ENCODE measurements at regions not wholly inside any gene's neighbourhood (a gene's known extent, or its start where the extent isn't known, plus 50 kb on each side); places are given as distances from the start of the nearest gene placed in this dataset.

DNA sequence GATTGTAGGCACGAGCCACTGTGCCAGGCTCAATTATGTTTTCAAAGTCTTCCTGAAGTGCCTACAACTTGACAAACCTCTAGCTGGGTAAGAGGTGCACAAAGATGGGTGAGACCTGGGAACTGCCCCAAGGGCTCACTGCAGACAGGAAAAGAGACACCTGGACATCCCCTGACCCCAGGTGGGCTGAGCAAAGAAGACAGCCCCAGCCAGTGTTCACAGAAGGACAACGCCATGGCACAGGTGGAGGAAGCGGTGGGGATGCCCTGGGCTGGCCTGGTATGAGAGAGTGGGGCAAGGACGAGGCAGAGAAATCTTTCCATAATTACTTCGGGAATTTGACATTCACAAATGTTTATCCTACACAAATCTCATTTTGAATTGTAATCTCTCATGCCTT, 278.9 kb downstream of the SMOC2 start:
- intact Hi-C loops (cut with micrococcal nuclease): no loop called here
- Mint-ChIP-seq H3K36me3 (ENCODE audit: low read depth) (no peaks in the 10 kb centered on the region), H3K27ac (no peak overlapping the region), H3K9me3 (no peaks in the 10 kb centered on the region), H3K4me3 (no peak overlapping the region), H3K4me1 (no peaks in the 10 kb centered on the region), H3K27me3 (no peaks in the 10 kb centered on the region)
- DNase-seq: no peak

DNA sequence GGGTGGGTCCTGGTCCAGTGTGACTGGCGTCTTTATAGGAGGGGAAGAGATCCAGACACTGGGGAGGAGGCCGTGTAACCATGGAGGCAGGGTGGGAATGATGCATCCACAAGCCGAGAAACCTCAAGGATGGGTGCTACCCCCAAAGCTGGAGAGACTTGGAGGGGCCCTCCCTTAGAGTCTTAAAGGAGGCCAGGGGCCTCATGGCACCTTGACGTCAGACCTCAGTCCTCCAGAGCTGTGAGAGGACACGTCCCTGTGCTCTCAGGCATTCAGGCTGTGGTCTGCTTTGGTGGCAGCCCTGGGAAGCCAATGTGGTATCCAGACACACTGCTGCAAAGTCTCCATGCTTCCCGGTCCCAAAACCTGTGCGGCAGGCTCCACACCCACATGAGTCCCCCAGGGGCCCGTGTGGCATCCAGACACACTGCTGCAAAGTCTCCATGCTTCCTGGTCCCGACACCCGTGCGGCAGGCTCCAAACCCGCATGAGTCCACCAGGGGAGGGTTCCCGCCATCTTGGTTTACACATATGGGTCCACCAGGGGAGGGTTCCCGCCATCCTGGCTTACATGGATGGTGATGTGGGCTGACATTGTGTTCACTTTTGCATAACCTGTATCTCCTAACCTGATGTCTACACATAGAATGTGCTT, 278.0 kb downstream of the SMOC2 start:
- Mint-ChIP-seq H3K27ac (no peak overlapping the region), H3K4me3 (no peak overlapping the region), H3K27me3 (no peaks in the 10 kb centered on the region), H3K9me3 (no peaks in the 10 kb centered on the region), H3K36me3 (ENCODE audit: low read depth) (no peaks in the 10 kb centered on the region), H3K4me1 (no peaks in the 10 kb centered on the region)
- intact Hi-C loops (cut with micrococcal nuclease): no loop called here
- no peak for DNase-seq
